DOHH2 (cell line): ENCODE measurements at regions not wholly inside any gene's neighbourhood (a gene's known extent, or its start where the extent isn't known, plus 50 kb on each side); places are given as distances from the start of the nearest gene placed in this dataset.

Source experiments
- H3F3A ChIP-seq: fragments of 200-600 bp; sonication (generic), shearing (Covaris generic); 2 replicates; pipeline ENCODE4 v1.6.0; 2016; ENCODE audit warnings: antibody characterized with exemption, mild to moderate bottlenecking; ENCODE audit not compliant: control insufficient read depth, insufficient read depth
- H3K27ac ChIP-seq: fragments of 200-600 bp; sonication (generic); 2 replicates; pipeline ENCODE4 v1.5.1; 2014; ENCODE audit warnings: low read depth, mild to moderate bottlenecking, low read length, moderate library complexity
- H3K27me3 ChIP-seq: fragments of 200-600 bp; sonication (generic); 2 replicates; pipeline ENCODE4 v1.6.1; 2014; ENCODE audit warnings: mild to moderate bottlenecking, low read length, mixed read lengths; ENCODE audit not compliant: control insufficient read depth
- H3K36me3 ChIP-seq: fragments of 200-600 bp; sonication (generic); 2 replicates; pipeline ENCODE4 v1.6.1; 2014; ENCODE audit warnings: mild to moderate bottlenecking, low read length, moderate library complexity, mixed read lengths; ENCODE audit not compliant: control insufficient read depth
- H3K4me1 ChIP-seq: fragments of 200-600 bp; sonication (generic); 2 replicates; pipeline ENCODE4 v1.6.1; 2014; ENCODE audit warnings: mild to moderate bottlenecking, low read length, mixed read lengths; ENCODE audit not compliant: control insufficient read depth
- H3K4me2 ChIP-seq: fragments of 200-600 bp; sonication (generic); 2 replicates; pipeline ENCODE4 v1.6.0; 2014; ENCODE audit warnings: mild to moderate bottlenecking, low read length, moderate library complexity
- H3K4me3 ChIP-seq: fragments of 200-600 bp; sonication (generic); 2 replicates; pipeline ENCODE4 v1.5.1; 2014; ENCODE audit warnings: mild to moderate bottlenecking, low read length, mixed read lengths
- H3K79me2 ChIP-seq: fragments of 200-600 bp; sonication (generic); 2 replicates; pipeline ENCODE4 v1.6.1; 2014; ENCODE audit warnings: mild to moderate bottlenecking, low read length, mixed read lengths; ENCODE audit not compliant: control insufficient read depth
- H3K9me2 ChIP-seq: fragments of 200-600 bp; sonication (generic); replicated peaks from 2 replicates; pipeline ENCODE4 v1.6.1; 2014; ENCODE audit warnings: mild to moderate bottlenecking, low read length, mixed read lengths; ENCODE audit not compliant: control insufficient read depth
- H3K9me3 ChIP-seq: fragments of 200-600 bp; sonication (generic); 2 replicates; pipeline ENCODE4 v1.6.1; 2014; ENCODE audit warnings: antibody characterized with exemption, low read length, mixed read lengths; ENCODE audit not compliant: control insufficient read depth, insufficient read depth
- H4K20me1 ChIP-seq: fragments of 200-600 bp; sonication (generic); 2 replicates; pipeline ENCODE4 v1.6.0; 2014; ENCODE audit warnings: low read depth, mild to moderate bottlenecking, antibody characterized with exemption, low read length, moderate library complexity; ENCODE audit not compliant: control insufficient read depth, insufficient read depth
- CTCF ChIP-seq: fragments of 200-600 bp; sonication (generic); IDR thresholded peaks from one replicate; pipeline ENCODE4 v1.5.1; 2014; ENCODE audit warnings: antibody characterized with exemption, mild to moderate bottlenecking, low read depth, low read length; ENCODE audit not compliant: poor library complexity, severe bottlenecking
- EZH2phosphoT487 ChIP-seq: fragments of 200-600 bp; sonication (generic); IDR thresholded peaks from 2 replicates; pipeline ENCODE4 v1.6.1; 2017; ENCODE audit warnings: borderline replicate concordance, mild to moderate bottlenecking, antibody characterized with exemption, low read length, moderate library complexity, mixed read lengths

GRCh38 chr21:16942703-16943102 lies 570.1 kb upstream of the CXADR start:
- Histone ChIP-seq H3K36me3 (no peaks in the 10 kb centered on the region), H3K27ac (no peak overlapping the region), H3K27me3 (no peaks in the 10 kb centered on the region), H4K20me1 (no peaks in the 10 kb centered on the region), H3K4me3 (no peak overlapping the region), H3K9me2 (no peaks in the 10 kb centered on the region), H3K4me2 (no peak overlapping the region), H3F3A (no peaks in the 10 kb centered on the region), H3K79me2 (no peaks in the 10 kb centered on the region), H3K9me3 (peaks cover 17% of the 10 kb centered on the region; the same call in 1 of the 2 replicates), H3K4me1 (no peaks in the 10 kb centered on the region)
- TF ChIP-seq CTCF (no peak), EZH2phosphoT487 (no peak)

GRCh38 chr21:16943231-16943630 lies 569.6 kb upstream of the CXADR start:
- Histone ChIP-seq H3K9me2 (no peaks in the 10 kb centered on the region), H3K9me3 (peaks cover 17% of the 10 kb centered on the region; the same call in 1 of the 2 replicates), H3K4me3 (no peak overlapping the region), H4K20me1 (no peaks in the 10 kb centered on the region), H3K4me2 (no peak overlapping the region), H3K36me3 (no peaks in the 10 kb centered on the region), H3K4me1 (no peaks in the 10 kb centered on the region), H3K27me3 (no peaks in the 10 kb centered on the region), H3K79me2 (no peaks in the 10 kb centered on the region), H3F3A (no peaks in the 10 kb centered on the region), H3K27ac (no peak overlapping the region)
- TF ChIP-seq CTCF: no peak
- TF ChIP-seq EZH2phosphoT487: no peak

GRCh38 chr21:16945580-16945979 lies 567.3 kb upstream of the CXADR start:
- H3K27ac ChIP-seq: no peak overlapping the region
- no peaks in the 10 kb centered on the region for H3K36me3 ChIP-seq
- TF ChIP-seq EZH2phosphoT487: no peak
- TF ChIP-seq CTCF: no peak
- H3K9me3 ChIP-seq: peaks cover 17% of the 10 kb centered on the region; the same call in 1 of the 2 replicates
- no peaks in the 10 kb centered on the region for H3K4me1 ChIP-seq
- H4K20me1 ChIP-seq: no peaks in the 10 kb centered on the region
- H3K4me3 ChIP-seq: no peak overlapping the region
- no peaks in the 10 kb centered on the region for H3F3A ChIP-seq
- H3K79me2 ChIP-seq: no peaks in the 10 kb centered on the region
- H3K9me2 ChIP-seq: no peaks in the 10 kb centered on the region
- no peak overlapping the region for H3K4me2 ChIP-seq
- H3K27me3 ChIP-seq: no peaks in the 10 kb centered on the region

- Histone ChIP-seq H3K9me3 (no peaks in the 10 kb centered on the region), H3K4me3 (no peak overlapping the region), H3K4me1 (no peaks in the 10 kb centered on the region), H4K20me1 (no peaks in the 10 kb centered on the region), H3K79me2 (no peaks in the 10 kb centered on the region), H3F3A (no peaks in the 10 kb centered on the region), H3K4me2 (no peak overlapping the region), H3K9me2 (no peaks in the 10 kb centered on the region), H3K27me3 (no peaks in the 10 kb centered on the region), H3K27ac (no peak overlapping the region), H3K36me3 (no peaks in the 10 kb centered on the region)
- no peak for TF ChIP-seq CTCF
Observed at GRCh38 chr21:16956824-16957223, 556.0 kb upstream of the CXADR start.
